Heart right ventricle (tissue), 16 donors: ENCODE measurements at regions not wholly inside any gene's neighbourhood (a gene's known extent, or its start where the extent isn't known, plus 50 kb on each side); places are given as distances from the start of the nearest gene placed in this dataset.

Experiments
- ATAC-seq, 8 donors: fragments of 200-7000 bp; cut with Tn5 transposase; one replicate each; pipeline ENCODE4 v1.9.1; 2020; ENCODE audit warnings: mild to moderate bottlenecking in 8 of 8, moderate library complexity in 8 of 8, moderate number of reproducible peaks in 1 of 8
- DNase-seq, 2 donors: peaks; one replicate each; pipeline ENCODE4 v3.0.0-alpha.2; 2020
- H3K27ac ChIP-seq, 10 donors: fragments of 200-600 bp; sonication (generic) in 2 of 10; one replicate each; pipeline versions ENCODE4 v1.5.0 to v1.8.0; 2020 to 2022; ENCODE audit warnings: mild to moderate bottlenecking in 3 of 10
- H3K27me3 ChIP-seq, 7 donors: fragments of 200-600 bp; one replicate each; pipeline ENCODE4 v1.8.0; 2021 to 2022; ENCODE audit warnings: mild to moderate bottlenecking in 2 of 7
- H3K36me3 ChIP-seq, 9 donors: fragments of 200-600 bp; sonication (generic) in 1 of 9; one replicate each; pipeline versions ENCODE4 v1.5.0 to v1.8.0; 2020 to 2022; ENCODE audit warnings: mild to moderate bottlenecking in 2 of 9
- H3K4me1 ChIP-seq, 9 donors: fragments of 200-600 bp; sonication (generic) in 1 of 9; one replicate each; pipeline versions ENCODE4 v1.5.0 to v1.8.0; 2020 to 2022; ENCODE audit warnings: mild to moderate bottlenecking in 4 of 9
- H3K4me3 ChIP-seq, 10 donors: fragments of 200-600 bp; sonication (generic) in 2 of 10; one replicate each; pipeline versions ENCODE4 v1.5.0 to v1.8.0; 2020 to 2022; ENCODE audit warnings: mild to moderate bottlenecking in 7 of 10, moderate library complexity in 2 of 10
- H3K9me3 ChIP-seq, 11 donors: fragments of 200-600 bp in 10 of 11; sonication (generic) in 2 of 11; one replicate each; pipeline versions ENCODE4 v1.5.0 to v1.8.0; 2013 to 2022; ENCODE audit warnings: mild to moderate bottlenecking in 2 of 11, control low read depth in 1 of 11, moderate library complexity in 1 of 11
- WGBS, 2 donors: extraction: QIAGEN DNeasy Blood & Tissue Kit; methylation state at CpG; one replicate each; pipeline ENCODE4 v1.1.7; 2013; ENCODE audit warnings: inconsistent platforms in 1 of 2; 5-methylcytosine and 5-hydroxymethylcytosine counted together
- intact Hi-C, 10 donors: fragments of 100-400 bp; cut with DNase I; formaldehyde crosslinking; loops; one replicate each; pipeline versions ENCODE4 v1.11.1 to v1.14.2; 2022
- TF ChIP-seq, protein P1 (sequence below), 9 donors: fragments of 200-600 bp; sonication (generic) in 2 of 9; IDR thresholded peaks; one replicate each; pipeline versions ENCODE4 v1.5.0 to v1.8.0; 2021 to 2022; ENCODE audit warnings: antibody characterized with exemption in 9 of 9, mild to moderate bottlenecking in 5 of 9, moderate library complexity in 1 of 9
- donor health status: Arrhythmogenic right ventricular cardiomyopathy.
- donor health status: ischemic (EF 13 %, LVEDD 7.1; RV severe dilation, severe dysfunction).
- donor health status: healthy with polysubstance abuse.
- donor health status: DM: no; HTN: yes; CAD: no.
- donor health status: DM: no; HTN: no; CAD: no.
- donor health status: ischemic (EF 25% LVEDD 6.9; RV normal size, moderate dysfunction).
- donor health status: ischemic (EF 25% LVEDD 5.7; RV mildly dilated, moderate dysfunction).
- donor health status: healthy.
- donor health status: DM: yes; HTN: yes; CAD: no.
- donor health status: Ischemic cardiomyopathy.
- donor health status: ischemic (EF 35%, LVEDD 5.7; RV mildly dilated, moderate dysfunction).
- donor health status: nonischemic (EF 11% LVEDD 7.7; RV severe dilation, severe dysfunction).
- donor health status: DM: yes; HTN: yes; CAD: no.
- donor health status: PGD.
- donor health status: ischemic (EF 29% LVEDD 5.4; RV normal size, mild dysfunction).
- donor health status: nonischemic (EF 23%, LVEDD 6.1; RV moderate dilation, normal function).

DNA sequence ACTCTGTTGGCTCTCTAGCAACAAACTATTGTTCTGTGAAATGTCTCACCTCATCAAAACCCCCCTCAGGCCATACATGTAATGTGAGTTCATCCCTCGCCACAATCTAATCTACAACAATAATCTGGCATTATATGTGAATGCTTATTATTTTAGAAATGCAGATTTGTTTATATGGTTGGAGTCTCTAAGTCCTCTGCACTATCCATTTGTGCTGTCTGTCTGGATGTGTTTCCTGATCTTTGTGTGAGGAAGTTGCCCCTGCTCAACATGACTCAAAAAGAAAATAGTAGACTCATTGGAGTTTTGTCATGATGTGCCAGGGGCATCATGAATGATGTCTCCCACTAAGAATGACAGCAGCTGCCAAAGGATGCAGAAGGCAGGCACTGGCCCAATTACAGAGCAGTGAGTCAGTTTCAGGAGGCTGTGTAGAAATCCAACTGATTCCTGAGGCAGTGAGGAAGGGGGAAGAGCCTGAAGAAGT is 161.6 kb upstream of the PDZRN3 start:
- H3K27ac ChIP-seq, result no peak overlapping the region
- intact Hi-C loops, result no loop called here
- TF ChIP-seq, protein P1, sequence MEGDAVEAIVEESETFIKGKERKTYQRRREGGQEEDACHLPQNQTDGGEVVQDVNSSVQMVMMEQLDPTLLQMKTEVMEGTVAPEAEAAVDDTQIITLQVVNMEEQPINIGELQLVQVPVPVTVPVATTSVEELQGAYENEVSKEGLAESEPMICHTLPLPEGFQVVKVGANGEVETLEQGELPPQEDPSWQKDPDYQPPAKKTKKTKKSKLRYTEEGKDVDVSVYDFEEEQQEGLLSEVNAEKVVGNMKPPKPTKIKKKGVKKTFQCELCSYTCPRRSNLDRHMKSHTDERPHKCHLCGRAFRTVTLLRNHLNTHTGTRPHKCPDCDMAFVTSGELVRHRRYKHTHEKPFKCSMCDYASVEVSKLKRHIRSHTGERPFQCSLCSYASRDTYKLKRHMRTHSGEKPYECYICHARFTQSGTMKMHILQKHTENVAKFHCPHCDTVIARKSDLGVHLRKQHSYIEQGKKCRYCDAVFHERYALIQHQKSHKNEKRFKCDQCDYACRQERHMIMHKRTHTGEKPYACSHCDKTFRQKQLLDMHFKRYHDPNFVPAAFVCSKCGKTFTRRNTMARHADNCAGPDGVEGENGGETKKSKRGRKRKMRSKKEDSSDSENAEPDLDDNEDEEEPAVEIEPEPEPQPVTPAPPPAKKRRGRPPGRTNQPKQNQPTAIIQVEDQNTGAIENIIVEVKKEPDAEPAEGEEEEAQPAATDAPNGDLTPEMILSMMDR (IDR thresholded peaks at IDR 0.05), result no peak
- H3K4me3 ChIP-seq, result no peak overlapping the region
- no peaks in the 10 kb centered on the region for H3K27me3 ChIP-seq
- 82 to 88% methylated on average over 1 of the region's 1 CpG for WGBS, 2 donors
- H3K9me3 ChIP-seq, result no peaks in the 10 kb centered on the region
- DNase-seq (peak in 1 of 2 donors; percentile 17), ATAC-seq (peak in 5 of 8 donors; percentile 35 to 83 (median 64))
- H3K4me1 ChIP-seq, result peaks cover 0 to 25% (median 0%) of the 10 kb centered on the region in 9 donors
- no peaks in the 10 kb centered on the region for H3K36me3 ChIP-seq

DNA sequence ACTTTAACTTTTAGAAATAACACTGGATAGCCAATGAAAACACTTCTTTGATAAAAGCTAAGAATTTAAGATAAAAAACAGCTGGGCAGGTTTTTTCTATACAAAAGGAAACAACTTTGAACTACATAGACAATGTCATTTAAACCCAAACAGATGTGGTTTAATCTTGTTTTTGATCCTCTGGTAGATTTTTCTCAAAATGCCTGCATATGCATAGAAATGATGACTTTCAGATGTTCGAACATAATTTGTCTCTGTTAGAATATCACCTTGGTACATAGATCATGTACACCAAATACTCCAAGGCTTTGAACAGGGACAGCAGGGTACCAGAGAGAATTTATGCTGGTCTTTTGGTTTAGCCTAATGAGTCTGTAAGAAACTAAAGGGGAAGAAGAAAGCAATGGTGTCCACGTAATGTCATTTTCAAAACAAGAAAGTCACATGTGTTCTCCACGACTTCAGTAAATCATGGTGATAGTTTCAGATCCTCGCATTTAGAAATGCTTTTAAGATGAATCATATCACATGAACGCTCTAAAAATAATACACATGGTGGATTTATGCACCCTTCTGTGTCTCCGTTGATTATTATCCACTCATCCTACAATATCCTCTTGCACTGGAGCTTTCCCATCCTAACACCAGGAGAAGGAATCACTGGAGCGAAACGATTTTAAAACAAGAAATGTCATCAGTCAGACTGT is 160.1 kb upstream of the PDZRN3 start:
- no peak overlapping the region for H3K27ac ChIP-seq
- WGBS, 2 donors, result 54 to 55% methylated on average over 8 of the region's 8 CpGs
- intact Hi-C loops, result no loop called here

DNA sequence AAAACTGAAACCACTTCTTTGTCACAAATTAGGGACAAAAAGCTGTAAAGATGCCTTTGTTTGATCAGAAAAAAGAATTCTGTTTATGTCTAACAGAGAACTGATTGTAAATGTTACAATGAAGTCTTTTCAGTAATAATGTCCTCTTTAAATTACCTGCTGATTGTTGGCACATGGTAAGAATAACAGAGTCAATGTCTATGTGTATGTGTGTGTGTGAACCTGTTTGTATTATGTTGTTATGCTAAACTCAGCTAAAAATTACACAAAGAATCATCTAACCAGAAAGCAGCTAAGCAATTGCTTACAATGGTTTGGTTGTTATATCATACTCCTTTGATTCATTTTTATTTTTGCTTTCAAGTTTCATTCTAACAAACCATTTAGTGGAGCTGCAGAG is 159.1 kb upstream of the PDZRN3 start:
- Histone ChIP-seq H3K27me3 (no peaks in the 10 kb centered on the region), H3K4me1 (peaks cover 0 to 25% (median 0%) of the 10 kb centered on the region in 9 donors), H3K36me3 (no peaks in the 10 kb centered on the region), H3K27ac (no peak overlapping the region), H3K4me3 (no peak overlapping the region), H3K9me3 (no peaks in the 10 kb centered on the region)
- ATAC-seq (no peak), DNase-seq (no peak)
- intact Hi-C loops, result no loop called here
- TF ChIP-seq, protein P1 (IDR thresholded peaks at IDR 0.05), result no peak

More for the DNA sequence above, 160.1 kb upstream of the PDZRN3 start:
- ATAC-seq (peak in 1 of 8 donors; percentile 14), DNase-seq (no peak)
- Histone ChIP-seq H3K4me3 (no peak overlapping the region), H3K27me3 (no peaks in the 10 kb centered on the region), H3K4me1 (peaks cover 0 to 25% (median 0%) of the 10 kb centered on the region in 9 donors), H3K9me3 (no peaks in the 10 kb centered on the region), H3K36me3 (no peaks in the 10 kb centered on the region)
- TF ChIP-seq, protein P1 (IDR thresholded peaks at IDR 0.05), result no peak

DNA sequence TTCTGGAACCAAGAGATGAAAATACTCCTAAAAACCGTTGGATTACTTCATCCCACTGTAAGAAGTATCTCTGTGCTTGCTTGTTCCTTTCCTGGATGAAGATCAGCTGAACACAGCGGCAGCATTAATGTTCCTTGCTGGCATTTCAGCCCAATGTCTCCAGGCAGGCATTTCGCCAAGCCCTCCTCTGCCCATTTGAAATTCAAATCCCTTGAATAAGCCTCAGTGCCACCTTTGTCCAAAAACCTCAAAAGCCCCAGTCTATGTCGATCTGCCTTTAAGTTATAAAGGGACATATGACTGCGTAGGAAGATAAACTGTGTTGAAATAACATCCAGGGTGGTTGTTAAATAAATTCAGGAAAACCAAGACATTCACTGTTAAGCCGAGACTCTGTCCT is 156.8 kb upstream of the PDZRN3 start:
- H3K9me3 ChIP-seq, result no peaks in the 10 kb centered on the region
- no peak for ATAC-seq
- H3K4me1 ChIP-seq, result peaks cover 0 to 19% (median 0%) of the 10 kb centered on the region in 9 donors
- DNase-seq, result no peak
- intact Hi-C loops, result no loop called here
- TF ChIP-seq, protein P1 (IDR thresholded peaks at IDR 0.05), result no peak
- no peaks in the 10 kb centered on the region for H3K27me3 ChIP-seq
- H3K27ac ChIP-seq, result no peak overlapping the region
- H3K4me3 ChIP-seq, result no peak overlapping the region
- H3K36me3 ChIP-seq, result no peaks in the 10 kb centered on the region
- WGBS, 2 donors, result 77 to 84% methylated on average over 6 of the region's 6 CpGs
